ENCODE measurements at regions not wholly inside any gene's neighbourhood (a gene's known extent, or its start where the extent isn't known, plus 50 kb on each side); places are given as distances from the start of the nearest gene placed in this dataset.

GRCh38 chr14:26389646-26390508 lies 208.0 kb downstream of the NOVA1 start:
- no peak for TF ChIP-seq CTCF (IDR thresholded peaks at IDR 0.05; ENCODE audit: poor library complexity, severe bottlenecking)
- TF ChIP-seq RAD21 (conservative IDR thresholded peaks at IDR 0.05): no peak
- TF ChIP-seq EZH2 (IDR thresholded peaks at IDR 0.05; ENCODE audit: borderline replicate concordance, insufficient read depth, low read length, poor library complexity, severe bottlenecking): no peak
- TF ChIP-seq SMC3 (conservative IDR thresholded peaks at IDR 0.05; ENCODE audit: poor library complexity): no peak
- no peak for TF ChIP-seq EP300 (conservative IDR thresholded peaks at IDR 0.05; ENCODE audit: poor library complexity, severe bottlenecking)
- TF ChIP-seq REST (IDR thresholded peaks at IDR 0.05; ENCODE audit: borderline replicate concordance): no peak
- TF ChIP-seq POLR2AphosphoS5 (IDR thresholded peaks at IDR 0.05): no peak

Measured in neural cell (in vitro differentiated cells).